Neural cell (in vitro differentiated cells): ENCODE measurements at regions not wholly inside any gene's neighbourhood (a gene's known extent, or its start where the extent isn't known, plus 50 kb on each side); places are given as distances from the start of the nearest gene placed in this dataset.

ENCODE experiments used
- H2AFZ ChIP-seq: fragments of 200-600, 300-800 bp; sonication (generic), shearing (Covaris generic); 2 replicates; pipeline ENCODE4 v1.6.0; 2014; ENCODE audit warnings: low read depth, mild to moderate bottlenecking, antibody characterized with exemption, low read length, moderate library complexity
- H3F3A ChIP-seq: fragments of 200-600 bp; shearing (Covaris generic); 2 replicates; pipeline ENCODE4 v1.6.1; 2016; ENCODE audit warnings: mild to moderate bottlenecking, moderate library complexity, mixed read lengths, antibody characterized with exemption, low read length; ENCODE audit not compliant: insufficient read depth, poor library complexity, severe bottlenecking
- H3K27ac ChIP-seq: fragments of 200-600, 300-800 bp; sonication (generic), shearing (Covaris generic); 2 replicates; pipeline ENCODE4 v1.5.1; 2014; ENCODE audit warnings: mild to moderate bottlenecking, low read length, moderate library complexity
- H3K27me3 ChIP-seq: fragments of 300-800, 200-600 bp; sonication (generic), shearing (Covaris generic); 2 replicates; pipeline ENCODE4 v1.6.0; 2014; ENCODE audit warnings: mild to moderate bottlenecking, low read depth, low read length, moderate library complexity; ENCODE audit not compliant: insufficient read depth
- H3K36me3 ChIP-seq: fragments of 300-800, 200-600 bp; sonication (generic), shearing (Covaris generic); 2 replicates; pipeline ENCODE4 v1.5.1; 2014; ENCODE audit warnings: mild to moderate bottlenecking, antibody characterized with exemption, low read length, moderate library complexity; ENCODE audit not compliant: insufficient read depth
- H3K4me2 ChIP-seq: fragments of 300-800, 200-600 bp; sonication (generic), shearing (Covaris generic); 2 replicates; pipeline ENCODE4 v1.6.0; 2014; ENCODE audit warnings: mild to moderate bottlenecking, low read length
- H3K4me3 ChIP-seq: fragments of 300-800, 200-600 bp; sonication (generic), shearing (Covaris generic); 2 replicates; pipeline ENCODE4 v1.5.1; 2014; ENCODE audit warnings: mild to moderate bottlenecking, low read length, moderate library complexity
- H3K79me2 ChIP-seq: fragments of 200-600 bp; shearing (Covaris generic); replicated peaks from 2 replicates; pipeline ENCODE4 v1.6.0; 2014; ENCODE audit warnings: mild to moderate bottlenecking, low read length, moderate library complexity; ENCODE audit not compliant: insufficient read depth
- H3K9ac ChIP-seq: fragments of 300-800, 200-600 bp; sonication (generic), shearing (Covaris generic); 2 replicates; pipeline ENCODE4 v1.6.1; 2016; ENCODE audit warnings: mild to moderate bottlenecking, low read length, mixed read lengths
- H3K9me2 ChIP-seq: fragments of 200-600 bp; shearing (Covaris generic); 2 replicates; pipeline ENCODE4 v1.6.1; 2016; ENCODE audit warnings: mild to moderate bottlenecking, low read length, mixed read lengths; ENCODE audit not compliant: insufficient read depth
- H3K9me3 ChIP-seq: fragments of 200-600, 300-800 bp; sonication (generic), shearing (Covaris generic); 2 replicates; pipeline ENCODE4 v1.6.1; 2016; ENCODE audit warnings: mild to moderate bottlenecking, mixed run types, low read length, moderate library complexity, mixed read lengths
- H4K20me1 ChIP-seq: fragments of 200-600 bp; shearing (Covaris generic); 2 replicates; pipeline ENCODE4 v1.6.1; 2016; ENCODE audit warnings: mild to moderate bottlenecking, mixed run types; ENCODE audit not compliant: insufficient read depth
- EP300 ChIP-seq: fragments of 450-650 bp; conservative IDR thresholded peaks from 2 replicates; pipeline ENCODE4 v1.6.1; 2014; ENCODE audit warnings: antibody characterized with exemption, mild to moderate bottlenecking, moderate library complexity; ENCODE audit not compliant: poor library complexity, severe bottlenecking
- EZH2 ChIP-seq: fragments of 200-600, 300-800 bp; shearing (Covaris generic), sonication (generic); IDR thresholded peaks from 2 replicates; pipeline ENCODE4 v1.6.1; 2014; ENCODE audit warnings: antibody characterized with exemption, low read length, borderline replicate concordance, mild to moderate bottlenecking; ENCODE audit not compliant: insufficient read depth, poor library complexity, severe bottlenecking
- MXI1 ChIP-seq: fragments of 450-650 bp; conservative IDR thresholded peaks from 2 replicates; pipeline ENCODE4 v1.6.1; 2014; ENCODE audit warnings: antibody characterized with exemption, mild to moderate bottlenecking; ENCODE audit not compliant: poor library complexity, severe bottlenecking
- POLR2AphosphoS5 ChIP-seq: IDR thresholded peaks from 2 replicates; pipeline ENCODE4 v1.6.1; 2012
- RAD21 ChIP-seq: fragments of 450-650 bp; conservative IDR thresholded peaks from 2 replicates; pipeline ENCODE4 v1.6.1; 2014; ENCODE audit warnings: antibody characterized with exemption, mild to moderate bottlenecking, moderate library complexity
- SMC3 ChIP-seq: fragments of 450-650 bp; conservative IDR thresholded peaks from 2 replicates; pipeline ENCODE4 v1.6.1; 2014; ENCODE audit warnings: antibody characterized with exemption, mild to moderate bottlenecking, moderate library complexity; ENCODE audit not compliant: poor library complexity
- TAF1 ChIP-seq: IDR thresholded peaks from 2 replicates; pipeline ENCODE4 v1.6.1; 2012; ENCODE audit warnings: low read depth
- TF ChIP-seq, protein P1 (sequence below): IDR thresholded peaks from 2 replicates; pipeline ENCODE4 v1.6.1; 2012; ENCODE audit warnings: borderline replicate concordance
- TF ChIP-seq, protein P2 (sequence below): fragments of 450-650 bp; IDR thresholded peaks from 2 replicates; pipeline ENCODE4 v1.5.1; 2014; ENCODE audit warnings: antibody characterized with exemption, mild to moderate bottlenecking, moderate library complexity; ENCODE audit not compliant: poor library complexity, severe bottlenecking

DNA sequence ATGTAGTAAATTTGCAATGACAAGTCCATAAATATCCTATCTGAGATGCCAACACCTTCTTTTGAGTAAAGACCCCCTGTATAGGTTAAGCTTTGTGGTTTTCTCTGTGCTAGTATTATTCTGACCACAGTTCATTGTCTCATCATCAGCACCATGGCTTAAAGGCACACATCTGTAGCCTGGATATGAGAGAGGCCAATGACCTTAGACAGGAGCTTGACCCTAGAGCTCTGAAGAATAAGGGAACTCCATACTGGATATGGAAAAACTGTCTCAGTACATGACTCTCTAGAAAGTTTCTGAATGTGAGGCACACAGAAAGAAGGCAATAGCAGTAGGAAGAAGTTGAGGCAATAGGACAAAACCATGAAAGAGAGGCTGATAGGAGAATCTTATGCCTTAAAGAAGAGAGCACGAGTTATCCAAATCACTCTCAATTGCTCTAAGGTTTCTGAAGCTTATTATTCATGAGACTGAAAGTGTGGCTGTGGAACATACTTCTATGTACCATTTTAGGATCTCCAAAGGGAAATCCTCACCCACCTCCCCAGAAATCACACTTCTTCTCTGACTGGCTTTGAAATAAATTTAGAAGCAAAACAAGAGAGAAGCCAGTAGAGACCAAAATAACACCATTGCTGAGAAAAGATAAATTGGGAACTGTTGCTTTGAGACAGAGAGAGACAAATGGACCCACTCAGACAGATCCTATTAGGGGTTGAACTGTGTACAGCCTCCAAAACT is 150.2 kb downstream of the ABCA8 start:
- no peak overlapping the region for H3K4me3 ChIP-seq
- H3K4me2 ChIP-seq = no peak overlapping the region
- H3K79me2 ChIP-seq = no peaks in the 10 kb centered on the region
- H3F3A ChIP-seq = no peaks in the 10 kb centered on the region
- TF ChIP-seq POLR2AphosphoS5 (no peak), EZH2 (no peak), MXI1 (no peak), RAD21 (no peak)
- TF ChIP-seq, protein P1, sequence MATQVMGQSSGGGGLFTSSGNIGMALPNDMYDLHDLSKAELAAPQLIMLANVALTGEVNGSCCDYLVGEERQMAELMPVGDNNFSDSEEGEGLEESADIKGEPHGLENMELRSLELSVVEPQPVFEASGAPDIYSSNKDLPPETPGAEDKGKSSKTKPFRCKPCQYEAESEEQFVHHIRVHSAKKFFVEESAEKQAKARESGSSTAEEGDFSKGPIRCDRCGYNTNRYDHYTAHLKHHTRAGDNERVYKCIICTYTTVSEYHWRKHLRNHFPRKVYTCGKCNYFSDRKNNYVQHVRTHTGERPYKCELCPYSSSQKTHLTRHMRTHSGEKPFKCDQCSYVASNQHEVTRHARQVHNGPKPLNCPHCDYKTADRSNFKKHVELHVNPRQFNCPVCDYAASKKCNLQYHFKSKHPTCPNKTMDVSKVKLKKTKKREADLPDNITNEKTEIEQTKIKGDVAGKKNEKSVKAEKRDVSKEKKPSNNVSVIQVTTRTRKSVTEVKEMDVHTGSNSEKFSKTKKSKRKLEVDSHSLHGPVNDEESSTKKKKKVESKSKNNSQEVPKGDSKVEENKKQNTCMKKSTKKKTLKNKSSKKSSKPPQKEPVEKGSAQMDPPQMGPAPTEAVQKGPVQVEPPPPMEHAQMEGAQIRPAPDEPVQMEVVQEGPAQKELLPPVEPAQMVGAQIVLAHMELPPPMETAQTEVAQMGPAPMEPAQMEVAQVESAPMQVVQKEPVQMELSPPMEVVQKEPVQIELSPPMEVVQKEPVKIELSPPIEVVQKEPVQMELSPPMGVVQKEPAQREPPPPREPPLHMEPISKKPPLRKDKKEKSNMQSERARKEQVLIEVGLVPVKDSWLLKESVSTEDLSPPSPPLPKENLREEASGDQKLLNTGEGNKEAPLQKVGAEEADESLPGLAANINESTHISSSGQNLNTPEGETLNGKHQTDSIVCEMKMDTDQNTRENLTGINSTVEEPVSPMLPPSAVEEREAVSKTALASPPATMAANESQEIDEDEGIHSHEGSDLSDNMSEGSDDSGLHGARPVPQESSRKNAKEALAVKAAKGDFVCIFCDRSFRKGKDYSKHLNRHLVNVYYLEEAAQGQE = no peak
- TF ChIP-seq, protein P2, sequence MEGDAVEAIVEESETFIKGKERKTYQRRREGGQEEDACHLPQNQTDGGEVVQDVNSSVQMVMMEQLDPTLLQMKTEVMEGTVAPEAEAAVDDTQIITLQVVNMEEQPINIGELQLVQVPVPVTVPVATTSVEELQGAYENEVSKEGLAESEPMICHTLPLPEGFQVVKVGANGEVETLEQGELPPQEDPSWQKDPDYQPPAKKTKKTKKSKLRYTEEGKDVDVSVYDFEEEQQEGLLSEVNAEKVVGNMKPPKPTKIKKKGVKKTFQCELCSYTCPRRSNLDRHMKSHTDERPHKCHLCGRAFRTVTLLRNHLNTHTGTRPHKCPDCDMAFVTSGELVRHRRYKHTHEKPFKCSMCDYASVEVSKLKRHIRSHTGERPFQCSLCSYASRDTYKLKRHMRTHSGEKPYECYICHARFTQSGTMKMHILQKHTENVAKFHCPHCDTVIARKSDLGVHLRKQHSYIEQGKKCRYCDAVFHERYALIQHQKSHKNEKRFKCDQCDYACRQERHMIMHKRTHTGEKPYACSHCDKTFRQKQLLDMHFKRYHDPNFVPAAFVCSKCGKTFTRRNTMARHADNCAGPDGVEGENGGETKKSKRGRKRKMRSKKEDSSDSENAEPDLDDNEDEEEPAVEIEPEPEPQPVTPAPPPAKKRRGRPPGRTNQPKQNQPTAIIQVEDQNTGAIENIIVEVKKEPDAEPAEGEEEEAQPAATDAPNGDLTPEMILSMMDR = no peak
- no peaks in the 10 kb centered on the region for H3K9me3 ChIP-seq
- no peaks in the 10 kb centered on the region for H3K36me3 ChIP-seq
- H4K20me1 ChIP-seq = no peaks in the 10 kb centered on the region
- no peaks in the 10 kb centered on the region for H3K9me2 ChIP-seq
- H2AFZ ChIP-seq = no peak overlapping the region
- no peaks in the 10 kb centered on the region for H3K27me3 ChIP-seq
- no peak overlapping the region for H3K27ac ChIP-seq
- H3K9ac ChIP-seq = no peak overlapping the region

DNA sequence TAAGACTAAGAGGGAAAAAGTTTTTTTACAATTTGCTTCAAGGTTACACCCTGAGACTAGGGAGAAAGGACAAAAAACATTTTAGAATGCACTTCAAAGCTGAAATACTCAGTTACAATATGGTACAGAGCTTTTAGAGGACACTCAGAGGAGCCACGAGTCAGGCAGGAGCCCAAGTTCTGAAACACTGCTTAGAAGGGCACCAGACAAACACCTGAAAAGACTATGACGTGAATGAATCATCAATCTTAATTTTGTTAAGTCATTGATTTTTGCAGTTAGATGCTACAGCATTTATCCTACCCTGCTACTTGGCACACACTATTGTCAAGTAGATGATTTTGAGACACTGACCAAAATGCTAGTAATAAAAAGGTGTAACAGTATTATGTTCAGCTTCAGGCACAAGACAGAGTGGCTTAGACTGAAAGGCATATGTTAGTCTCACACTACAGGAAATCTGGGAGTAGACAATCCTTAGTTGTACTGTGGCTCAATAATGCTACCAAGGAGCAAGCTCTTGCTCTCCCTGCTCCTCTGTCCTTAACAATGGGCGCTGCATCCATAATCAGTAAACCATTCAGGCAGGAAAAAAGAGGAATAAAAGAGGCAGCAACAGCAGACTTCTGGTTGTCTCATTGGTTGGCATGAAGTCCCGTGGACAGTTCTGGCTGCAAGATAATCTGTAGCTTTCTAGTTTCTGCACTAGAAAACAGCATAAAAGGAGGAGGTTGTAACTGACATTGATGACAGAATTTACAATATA is 151.8 kb downstream of the ABCA8 start:
- H3K4me2 ChIP-seq = no peak overlapping the region
- H2AFZ ChIP-seq = no peak overlapping the region
- no peak overlapping the region for H3K27ac ChIP-seq
- no peaks in the 10 kb centered on the region for H4K20me1 ChIP-seq
- H3K9me3 ChIP-seq = no peaks in the 10 kb centered on the region
- no peaks in the 10 kb centered on the region for H3K27me3 ChIP-seq
- H3F3A ChIP-seq = no peaks in the 10 kb centered on the region
- H3K4me3 ChIP-seq = no peak overlapping the region
- no peaks in the 10 kb centered on the region for H3K36me3 ChIP-seq
- no peaks in the 10 kb centered on the region for H3K9me2 ChIP-seq
- TF ChIP-seq, protein P2 = no peak
- no peak for TF ChIP-seq POLR2AphosphoS5
- TF ChIP-seq EZH2 = no peak
- TF ChIP-seq RAD21 = no peak
- no peak for TF ChIP-seq MXI1
- TF ChIP-seq, protein P1 = no peak
- TF ChIP-seq EP300 = no peak
- TF ChIP-seq SMC3 = no peak
- no peak for TF ChIP-seq TAF1
- H3K9ac ChIP-seq = no peak overlapping the region
- no peaks in the 10 kb centered on the region for H3K79me2 ChIP-seq
